ENCODE measurements at regions not wholly inside any gene's neighbourhood (a gene's known extent, or its start where the extent isn't known, plus 50 kb on each side); places are given as distances from the start of the nearest gene placed in this dataset.

GRCh38 chr5:29758986-29759421 is 1434.5 kb upstream of the CDH6 start (continued):
- TF ChIP-seq EZH2phosphoT487 (IDR thresholded peaks at IDR 0.05; ENCODE audit: unreplicated experiment) (no peak), ETS1 (IDR thresholded peaks at IDR 0.05) (no peak)

GRCh38 chr5:29750453-29750852 is 1443.0 kb upstream of the CDH6 start:
- H2AFZ ChIP-seq: no peak overlapping the region
- H3K36me3 ChIP-seq (ENCODE audit: insufficient read depth): no peaks in the 10 kb centered on the region
- Mint-ChIP-seq H3K36me3 (ENCODE audit: low read depth) (peaks cover 4% of the 10 kb centered on the region; the same call in 1 of the 3 replicates), H3K4me3 (no peak overlapping the region), H3K9me3 (peaks cover 13% of the 10 kb centered on the region), H3K27ac (no peak overlapping the region), H3K4me1 (no peaks in the 10 kb centered on the region), H3K27me3 (ENCODE audit: insufficient read depth, low read depth, poor library complexity) (no peaks in the 10 kb centered on the region)
- H3K4me1 ChIP-seq (ENCODE audit: insufficient read depth): no peaks in the 10 kb centered on the region
- H3K27ac ChIP-seq (ENCODE audit: low read depth): no peak overlapping the region
- TF ChIP-seq ZNF331 (CRISPR knock-in tag; IDR thresholded peaks at IDR 0.05; ENCODE audit: low read depth) (no peak), ETS1 (IDR thresholded peaks at IDR 0.05) (no peak), STAT1 (IDR thresholded peaks at IDR 0.05; ENCODE audit: unreplicated experiment) (no peak), EZH2 (IDR thresholded peaks at IDR 0.05; ENCODE audit: low read depth, unreplicated experiment) (no peak), ZNF462 (CRISPR knock-in tag; IDR thresholded peaks at IDR 0.05) (no peak), ZNF114 (CRISPR knock-in tag; IDR thresholded peaks at IDR 0.05) (no peak), POLR2AphosphoS5 (IDR thresholded peaks at IDR 0.05; ENCODE audit: low read depth) (no peak), CREB1 (CRISPR knock-in tag; IDR thresholded peaks at IDR 0.05; ENCODE audit: low read depth) (no peak), REST (IDR thresholded peaks at IDR 0.05; ENCODE audit: unreplicated experiment) (no peak), NANOG (IDR thresholded peaks at IDR 0.05; ENCODE audit: borderline replicate concordance) (no peak), EZH2phosphoT487 (IDR thresholded peaks at IDR 0.05; ENCODE audit: unreplicated experiment) (no peak)
- TF ChIP-seq, protein P1, sequence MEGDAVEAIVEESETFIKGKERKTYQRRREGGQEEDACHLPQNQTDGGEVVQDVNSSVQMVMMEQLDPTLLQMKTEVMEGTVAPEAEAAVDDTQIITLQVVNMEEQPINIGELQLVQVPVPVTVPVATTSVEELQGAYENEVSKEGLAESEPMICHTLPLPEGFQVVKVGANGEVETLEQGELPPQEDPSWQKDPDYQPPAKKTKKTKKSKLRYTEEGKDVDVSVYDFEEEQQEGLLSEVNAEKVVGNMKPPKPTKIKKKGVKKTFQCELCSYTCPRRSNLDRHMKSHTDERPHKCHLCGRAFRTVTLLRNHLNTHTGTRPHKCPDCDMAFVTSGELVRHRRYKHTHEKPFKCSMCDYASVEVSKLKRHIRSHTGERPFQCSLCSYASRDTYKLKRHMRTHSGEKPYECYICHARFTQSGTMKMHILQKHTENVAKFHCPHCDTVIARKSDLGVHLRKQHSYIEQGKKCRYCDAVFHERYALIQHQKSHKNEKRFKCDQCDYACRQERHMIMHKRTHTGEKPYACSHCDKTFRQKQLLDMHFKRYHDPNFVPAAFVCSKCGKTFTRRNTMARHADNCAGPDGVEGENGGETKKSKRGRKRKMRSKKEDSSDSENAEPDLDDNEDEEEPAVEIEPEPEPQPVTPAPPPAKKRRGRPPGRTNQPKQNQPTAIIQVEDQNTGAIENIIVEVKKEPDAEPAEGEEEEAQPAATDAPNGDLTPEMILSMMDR (conservative IDR thresholded peaks at IDR 0.05; ENCODE audit: low read depth in 2 of 2): no peak
- no peaks in the 10 kb centered on the region for H3K9me2 ChIP-seq (ENCODE audit: insufficient read depth)
- H3K4me2 ChIP-seq: no peak overlapping the region
- no peak overlapping the region for H3K4me3 ChIP-seq
- ATAC-seq (no peak), DNase-seq (ENCODE audit: low spot score) (no peak)
- no peaks in the 10 kb centered on the region for H3F3A ChIP-seq (replicated peaks; ENCODE audit: low read depth)
- H4K20me1 ChIP-seq (replicated peaks; ENCODE audit: insufficient read depth): no peaks in the 10 kb centered on the region
- H3K79me2 ChIP-seq (replicated peaks; ENCODE audit: insufficient read depth): no peaks in the 10 kb centered on the region
- H3K27me3 ChIP-seq (ENCODE audit: insufficient read depth): no peaks in the 10 kb centered on the region

Measured in GM23338 (cell line).